ENCODE measurements at regions not wholly inside any gene's neighbourhood (a gene's known extent, or its start where the extent isn't known, plus 50 kb on each side); places are given as distances from the start of the nearest gene placed in this dataset.

- TF ChIP-seq, protein P1, sequence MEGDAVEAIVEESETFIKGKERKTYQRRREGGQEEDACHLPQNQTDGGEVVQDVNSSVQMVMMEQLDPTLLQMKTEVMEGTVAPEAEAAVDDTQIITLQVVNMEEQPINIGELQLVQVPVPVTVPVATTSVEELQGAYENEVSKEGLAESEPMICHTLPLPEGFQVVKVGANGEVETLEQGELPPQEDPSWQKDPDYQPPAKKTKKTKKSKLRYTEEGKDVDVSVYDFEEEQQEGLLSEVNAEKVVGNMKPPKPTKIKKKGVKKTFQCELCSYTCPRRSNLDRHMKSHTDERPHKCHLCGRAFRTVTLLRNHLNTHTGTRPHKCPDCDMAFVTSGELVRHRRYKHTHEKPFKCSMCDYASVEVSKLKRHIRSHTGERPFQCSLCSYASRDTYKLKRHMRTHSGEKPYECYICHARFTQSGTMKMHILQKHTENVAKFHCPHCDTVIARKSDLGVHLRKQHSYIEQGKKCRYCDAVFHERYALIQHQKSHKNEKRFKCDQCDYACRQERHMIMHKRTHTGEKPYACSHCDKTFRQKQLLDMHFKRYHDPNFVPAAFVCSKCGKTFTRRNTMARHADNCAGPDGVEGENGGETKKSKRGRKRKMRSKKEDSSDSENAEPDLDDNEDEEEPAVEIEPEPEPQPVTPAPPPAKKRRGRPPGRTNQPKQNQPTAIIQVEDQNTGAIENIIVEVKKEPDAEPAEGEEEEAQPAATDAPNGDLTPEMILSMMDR (IDR thresholded peaks at IDR 0.05 in 4 of 5, conservative IDR thresholded peaks at IDR 0.05 in 1 of 5) = no peak
- TF ChIP-seq POLR2A (IDR thresholded peaks at IDR 0.05) = no peak
Measured at GRCh38 chr11:115656041-115656440, 151.8 kb upstream of the CADM1 start.

Data from gastrocnemius medialis (tissue), 4 donors.